ENCODE measurements at regions not wholly inside any gene's neighbourhood (a gene's known extent, or its start where the extent isn't known, plus 50 kb on each side); places are given as distances from the start of the nearest gene placed in this dataset.

- DNase-seq (ENCODE audit: low read depth), result no peak
Measured at GRCh38 chr2:52139241-52139640, 1107.3 kb upstream of the NRXN1 start.

GRCh38 chr2:52135235-52135634 lies 1103.3 kb upstream of the NRXN1 start:
- no peak for DNase-seq (ENCODE audit: low read depth)

- DNase-seq (ENCODE audit: low read depth), result peak; percentile 36
Measured at GRCh38 chr2:52128081-52128480, 1096.1 kb upstream of the NRXN1 start.

GRCh38 chr2:52127527-52127926 lies 1095.6 kb upstream of the NRXN1 start:
- DNase-seq (ENCODE audit: low read depth), result no peak

GRCh38 chr2:52117299-52117698 lies 1085.4 kb upstream of the NRXN1 start:
- peak; percentile 66 for DNase-seq (ENCODE audit: low read depth)

GRCh38 chr2:52115750-52116149 lies 1083.8 kb upstream of the NRXN1 start:
- no peak for DNase-seq (ENCODE audit: low read depth)

- peak; percentile 48 for DNase-seq (ENCODE audit: low read depth)
Measured at GRCh38 chr2:52113338-52113737, 1081.4 kb upstream of the NRXN1 start.

- DNase-seq (ENCODE audit: low read depth), result peak; percentile 20
Measured at GRCh38 chr2:52112141-52112540, 1080.2 kb upstream of the NRXN1 start.

- no peak for DNase-seq (ENCODE audit: low read depth)
Measured at GRCh38 chr2:52107124-52107523, 1075.2 kb upstream of the NRXN1 start.

GRCh38 chr2:52097071-52097470 lies 1065.1 kb upstream of the NRXN1 start:
- DNase-seq (ENCODE audit: low read depth), result no peak

- peak; percentile 2 for DNase-seq (ENCODE audit: low read depth)
Measured at GRCh38 chr2:52084759-52085158, 1052.8 kb upstream of the NRXN1 start.

GRCh38 chr2:52083214-52083613 lies 1051.3 kb upstream of the NRXN1 start:
- DNase-seq (ENCODE audit: low read depth), result no peak

GRCh38 chr2:52082646-52083045 lies 1050.7 kb upstream of the NRXN1 start:
- no peak for DNase-seq (ENCODE audit: low read depth)

- no peak for DNase-seq (ENCODE audit: low read depth)
Measured at GRCh38 chr2:52079602-52080001, 1047.7 kb upstream of the NRXN1 start.

GRCh38 chr2:52077159-52077558 lies 1045.2 kb upstream of the NRXN1 start:
- no peak for DNase-seq (ENCODE audit: low read depth)

- no peak for DNase-seq (ENCODE audit: low read depth)
Measured at GRCh38 chr2:52074130-52074719, 1042.3 kb upstream of the NRXN1 start.

- DNase-seq (ENCODE audit: low read depth), result no peak
Measured at GRCh38 chr2:52072949-52073348, 1041.0 kb upstream of the NRXN1 start.

- no peak for DNase-seq (ENCODE audit: low read depth)
Measured at GRCh38 chr2:52070665-52071064, 1038.7 kb upstream of the NRXN1 start.

GRCh38 chr2:52064234-52064633 lies 1032.3 kb upstream of the NRXN1 start:
- DNase-seq (ENCODE audit: low read depth), result no peak

- no peak for DNase-seq (ENCODE audit: low read depth)
Measured at GRCh38 chr2:52054824-52055223, 1022.9 kb upstream of the NRXN1 start.

- DNase-seq (ENCODE audit: low read depth), result no peak
Measured at GRCh38 chr2:52036853-52037252, 1004.9 kb upstream of the NRXN1 start.

GRCh38 chr2:52036024-52036423 lies 1004.1 kb upstream of the NRXN1 start:
- no peak for DNase-seq (ENCODE audit: low read depth)

GRCh38 chr2:52035391-52035790 lies 1003.5 kb upstream of the NRXN1 start:
- no peak for DNase-seq (ENCODE audit: low read depth)

- no peak for DNase-seq (ENCODE audit: low read depth)
Measured at GRCh38 chr2:52034706-52035105, 1002.8 kb upstream of the NRXN1 start.

GRCh38 chr2:52022006-52022405 lies 990.1 kb upstream of the NRXN1 start:
- DNase-seq (ENCODE audit: low read depth), result no peak

Measured in stromal cell of bone marrow (primary cell).